HG02678 (cell line): ENCODE measurements at regions not wholly inside any gene's neighbourhood (a gene's known extent, or its start where the extent isn't known, plus 50 kb on each side); places are given as distances from the start of the nearest gene placed in this dataset.

Experiments used
- ATAC-seq: cut with Tn5 transposase; IDR thresholded peaks from one replicate; pipeline ENCODE4 v1.9.1; 2021; ENCODE audit warnings: mild to moderate bottlenecking, moderate library complexity; ENCODE audit not compliant: unreplicated experiment

GRCh38 chr6:98092331-98092730, 742.0 kb upstream of the POU3F2 start:
- ATAC-seq = no peak

DNA sequence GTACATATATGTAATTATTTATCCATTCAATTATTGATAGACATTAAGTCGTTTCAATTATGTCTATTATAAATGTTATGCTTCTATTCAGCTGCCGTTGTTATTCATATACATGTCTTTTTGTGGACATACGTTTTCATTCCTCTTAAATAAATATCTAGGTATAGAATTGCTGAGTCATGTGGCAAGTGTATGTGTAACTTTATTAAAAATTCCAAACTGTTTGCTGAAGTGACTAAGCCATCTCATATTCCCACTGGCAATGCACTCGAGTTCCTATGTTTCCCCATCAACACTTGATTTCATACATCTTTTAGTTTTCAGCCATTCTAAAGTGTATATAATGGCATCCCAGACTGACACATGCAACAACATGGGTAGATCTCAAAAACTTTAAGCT, 739.7 kb upstream of the POU3F2 start:
- ATAC-seq = no peak

GRCh38 chr6:98107801-98108200, 726.6 kb upstream of the POU3F2 start:
- no peak for ATAC-seq

GRCh38 chr6:98116455-98116854, 717.9 kb upstream of the POU3F2 start:
- no peak for ATAC-seq

DNA sequence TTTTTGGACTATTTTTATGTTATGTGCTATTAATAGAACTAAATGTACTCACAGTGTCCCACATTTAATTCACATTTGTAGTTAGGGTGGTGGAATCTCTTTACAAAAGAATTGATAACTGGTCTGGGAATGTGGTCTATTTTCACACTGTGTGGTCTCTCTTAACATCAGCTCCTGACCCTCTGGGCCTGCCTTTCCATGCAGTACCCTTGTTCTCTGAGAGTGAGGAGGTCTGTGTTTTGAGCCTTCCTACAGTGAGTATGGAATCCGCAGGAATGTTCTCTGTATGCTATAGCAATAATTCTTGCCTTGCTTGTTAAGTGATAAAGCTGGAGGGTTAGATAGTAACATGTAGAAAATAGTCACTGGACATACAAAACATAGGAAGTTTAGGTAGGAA, 717.3 kb upstream of the POU3F2 start:
- no peak for ATAC-seq

DNA sequence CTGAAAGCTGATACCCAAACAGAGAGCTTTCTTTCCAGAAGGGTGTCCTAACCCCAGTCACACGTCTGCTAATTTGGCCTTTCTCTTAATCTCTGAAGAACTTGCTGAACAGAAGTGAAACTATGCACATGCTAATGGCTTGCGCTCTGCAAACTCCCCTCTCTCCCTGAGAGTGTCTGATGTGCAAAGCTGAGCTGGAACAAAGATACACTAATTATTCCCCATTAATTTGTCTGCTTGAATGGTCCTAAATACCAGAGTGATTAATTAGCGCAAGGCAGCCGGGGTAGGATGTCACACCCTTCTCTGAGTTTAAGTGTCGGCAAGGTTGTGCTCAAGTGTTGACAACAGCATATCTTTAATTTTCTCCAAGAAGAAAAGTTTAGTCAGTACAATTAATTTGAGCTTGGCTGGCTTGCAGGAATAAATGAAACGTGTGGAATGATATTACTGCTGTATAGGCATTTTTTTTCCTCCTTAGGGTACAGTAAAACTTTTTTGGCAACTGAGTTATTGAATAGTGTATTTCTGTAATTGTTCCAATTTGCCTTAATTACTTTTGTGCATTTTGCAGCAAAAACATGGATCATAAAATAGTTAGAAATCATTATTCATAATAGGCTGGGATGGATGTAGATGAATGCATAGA, 715.9 kb upstream of the POU3F2 start:
- ATAC-seq = no peak

- no peak for ATAC-seq
Observed at GRCh38 chr6:98124171-98124570, 710.2 kb upstream of the POU3F2 start.

GRCh38 chr6:98131290-98131990, 702.9 kb upstream of the POU3F2 start:
- ATAC-seq = no peak

- no peak for ATAC-seq
Observed at GRCh38 chr6:98136333-98136732, 698.0 kb upstream of the POU3F2 start.

GRCh38 chr6:98137391-98137790, 697.0 kb upstream of the POU3F2 start:
- ATAC-seq = no peak

DNA sequence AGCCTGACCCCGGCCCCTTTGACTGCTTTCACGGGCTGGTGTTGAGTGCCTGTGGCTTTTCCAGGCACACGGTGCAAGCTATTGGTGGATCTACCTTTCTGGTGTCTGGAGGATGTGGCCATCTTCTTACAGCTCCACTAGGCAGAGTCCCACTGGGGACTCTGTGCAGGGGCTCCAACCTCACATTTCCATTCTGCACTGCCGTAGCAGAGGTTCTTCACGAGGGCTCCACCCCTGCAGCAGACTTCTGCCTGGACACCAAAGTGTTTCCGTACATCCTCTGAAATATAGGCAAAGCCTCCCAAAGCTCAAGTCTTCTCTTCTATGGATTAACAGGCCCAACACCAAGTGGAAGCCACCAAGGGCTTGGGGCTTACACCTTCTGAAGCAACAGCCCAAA, 691.5 kb upstream of the POU3F2 start:
- ATAC-seq = no peak

GRCh38 chr6:98146656-98147055, 687.7 kb upstream of the POU3F2 start:
- ATAC-seq = no peak

GRCh38 chr6:98156580-98156979, 677.8 kb upstream of the POU3F2 start:
- ATAC-seq = no peak

GRCh38 chr6:98179606-98180005, 654.8 kb upstream of the POU3F2 start:
- ATAC-seq = no peak

DNA sequence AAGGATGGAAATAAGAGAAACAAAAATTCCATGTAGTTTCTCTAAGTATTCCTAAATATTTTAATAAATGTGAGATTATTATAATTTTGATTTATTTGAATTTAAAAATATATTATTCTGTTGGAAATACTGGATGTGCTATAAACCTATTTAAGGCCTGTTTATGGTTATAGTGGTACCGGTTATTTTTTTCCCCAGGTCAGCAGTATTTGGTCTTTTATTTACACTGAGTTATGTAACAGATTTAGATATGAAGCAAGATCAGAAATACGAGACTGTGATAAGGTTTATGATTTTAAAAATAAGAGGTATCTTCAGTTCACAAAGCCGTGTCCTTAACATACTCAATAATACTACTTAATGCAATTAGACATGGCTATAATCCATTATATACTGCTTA, 634.3 kb upstream of the POU3F2 start:
- ATAC-seq = no peak

- ATAC-seq = no peak
Observed at GRCh38 chr6:98203170-98203806, 631.1 kb upstream of the POU3F2 start.

- no peak for ATAC-seq
Observed at GRCh38 chr6:98212468-98212867, 621.9 kb upstream of the POU3F2 start.

DNA sequence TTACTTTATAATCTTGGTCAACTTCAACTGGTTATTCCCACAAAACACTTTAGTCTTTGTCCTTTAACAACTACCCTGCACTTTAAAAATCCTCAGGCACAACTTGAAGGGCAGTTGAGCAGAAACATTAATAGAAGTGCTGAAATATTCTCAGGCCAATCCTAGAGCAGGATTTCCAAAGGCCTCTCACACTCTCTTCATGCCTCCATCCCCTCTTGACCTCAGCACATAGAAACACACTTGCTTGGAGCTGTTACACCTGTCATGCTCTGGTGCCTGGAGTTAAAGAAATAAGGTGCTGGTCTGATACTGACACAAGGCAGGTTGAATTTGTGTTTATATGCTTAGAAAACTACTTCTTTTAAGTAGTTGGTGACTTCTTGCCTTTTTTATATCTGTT, 618.8 kb upstream of the POU3F2 start:
- ATAC-seq = no peak

GRCh38 chr6:98230250-98230649, 604.1 kb upstream of the POU3F2 start:
- no peak for ATAC-seq

GRCh38 chr6:98239057-98239456, 595.3 kb upstream of the POU3F2 start:
- ATAC-seq = no peak

DNA sequence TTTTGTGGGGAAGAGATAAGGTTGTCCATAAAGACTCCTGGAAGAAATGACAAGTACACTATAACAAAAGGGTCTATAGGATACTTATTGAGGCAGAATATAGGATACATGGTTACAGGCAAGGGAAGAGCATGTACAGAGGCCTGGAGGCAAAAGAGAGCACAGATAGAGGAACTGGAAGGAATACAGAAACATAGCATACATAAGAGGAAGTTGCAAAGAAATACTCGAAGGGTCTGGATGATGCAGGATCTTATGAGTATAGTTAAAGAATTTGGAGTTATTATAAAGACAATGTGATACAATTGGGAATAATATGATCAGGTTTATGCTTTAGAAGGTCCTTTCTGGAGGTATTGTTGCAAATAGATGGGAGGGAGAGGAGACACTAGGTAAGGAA, 592.7 kb upstream of the POU3F2 start:
- ATAC-seq = no peak

GRCh38 chr6:98254624-98255023, 579.8 kb upstream of the POU3F2 start:
- ATAC-seq = no peak
